ENCODE measurements at regions not wholly inside any gene's neighbourhood (a gene's known extent, or its start where the extent isn't known, plus 50 kb on each side); places are given as distances from the start of the nearest gene placed in this dataset.
A peak's percentile ranks its signal among the peaks of the same experiment; 100 is the strongest.

GRCh38 chr15:70382009-70382749, 284.5 kb upstream of the TLE3 start:
- DNase-seq (ENCODE audit: low spot score): peak; percentile 56
- H3K27ac ChIP-seq: no peak overlapping the region

DNA sequence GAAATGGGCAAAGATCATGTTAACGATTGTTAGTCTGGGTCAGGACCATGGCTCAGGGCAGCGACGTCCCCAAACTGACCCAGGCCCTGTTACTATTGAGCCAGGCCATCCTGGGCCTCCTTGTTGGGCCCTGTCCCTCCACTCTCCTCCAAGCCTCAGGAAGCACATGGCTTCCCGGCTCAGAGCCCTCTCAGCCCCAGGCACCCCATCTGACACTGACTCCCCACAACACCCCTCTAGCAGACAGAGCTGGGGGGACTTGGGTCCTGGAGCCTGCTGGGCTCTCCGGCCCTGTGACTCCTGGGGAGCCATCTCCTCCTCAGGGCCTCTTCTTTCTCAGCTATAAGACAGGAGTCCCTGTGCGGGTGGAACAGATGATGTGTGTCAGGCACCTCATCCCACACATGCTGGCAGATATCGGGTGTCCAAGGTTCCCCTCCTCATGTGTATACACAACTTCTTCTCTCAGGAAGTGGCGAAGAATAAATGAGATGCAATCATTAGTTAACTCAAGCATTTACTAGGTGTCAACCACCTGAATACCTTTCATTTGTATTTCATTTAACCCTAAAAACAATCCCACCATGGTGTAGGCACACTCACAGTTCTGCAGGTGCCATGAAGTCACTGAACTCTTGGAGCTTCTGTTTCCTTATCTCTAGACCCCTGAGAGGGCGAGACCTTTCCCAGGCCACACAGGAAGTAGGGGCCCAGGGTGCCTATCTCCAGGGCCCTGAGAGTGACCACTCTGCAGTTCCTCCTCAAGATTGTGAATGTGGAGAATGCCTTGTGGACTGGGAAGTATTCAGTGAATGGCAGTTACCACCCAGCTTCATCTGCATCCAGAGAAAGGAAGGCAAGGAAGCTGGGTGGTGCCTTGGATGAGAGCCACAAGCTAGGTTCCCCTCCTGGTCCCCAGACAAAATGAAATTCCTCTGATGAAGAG, 282.5 kb upstream of the TLE3 start:
- Histone ChIP-seq H3K27ac (no peak overlapping the region), H3K4me3 (no peak overlapping the region)
- DNase-seq (ENCODE audit: low spot score): peak; percentile 46
- TF ChIP-seq, protein P1, sequence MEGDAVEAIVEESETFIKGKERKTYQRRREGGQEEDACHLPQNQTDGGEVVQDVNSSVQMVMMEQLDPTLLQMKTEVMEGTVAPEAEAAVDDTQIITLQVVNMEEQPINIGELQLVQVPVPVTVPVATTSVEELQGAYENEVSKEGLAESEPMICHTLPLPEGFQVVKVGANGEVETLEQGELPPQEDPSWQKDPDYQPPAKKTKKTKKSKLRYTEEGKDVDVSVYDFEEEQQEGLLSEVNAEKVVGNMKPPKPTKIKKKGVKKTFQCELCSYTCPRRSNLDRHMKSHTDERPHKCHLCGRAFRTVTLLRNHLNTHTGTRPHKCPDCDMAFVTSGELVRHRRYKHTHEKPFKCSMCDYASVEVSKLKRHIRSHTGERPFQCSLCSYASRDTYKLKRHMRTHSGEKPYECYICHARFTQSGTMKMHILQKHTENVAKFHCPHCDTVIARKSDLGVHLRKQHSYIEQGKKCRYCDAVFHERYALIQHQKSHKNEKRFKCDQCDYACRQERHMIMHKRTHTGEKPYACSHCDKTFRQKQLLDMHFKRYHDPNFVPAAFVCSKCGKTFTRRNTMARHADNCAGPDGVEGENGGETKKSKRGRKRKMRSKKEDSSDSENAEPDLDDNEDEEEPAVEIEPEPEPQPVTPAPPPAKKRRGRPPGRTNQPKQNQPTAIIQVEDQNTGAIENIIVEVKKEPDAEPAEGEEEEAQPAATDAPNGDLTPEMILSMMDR (IDR thresholded peaks at IDR 0.05): no peak

More at GRCh38 chr15:70382009-70382749, 284.5 kb upstream of the TLE3 start:
- TF ChIP-seq, protein P1 (IDR thresholded peaks at IDR 0.05): no peak
- no peak overlapping the region for H3K4me3 ChIP-seq

- Histone ChIP-seq H3K4me3 (no peak overlapping the region), H3K27ac (no peak overlapping the region)
- peak; percentile 61 for DNase-seq (ENCODE audit: low spot score)
- TF ChIP-seq, protein P1 (IDR thresholded peaks at IDR 0.05): no peak
Measured at GRCh38 chr15:70379134-70379533, 281.4 kb upstream of the TLE3 start.

GRCh38 chr15:70378126-70379031, 280.7 kb upstream of the TLE3 start:
- Histone ChIP-seq H3K4me3 (no peak overlapping the region), H3K27ac (no peak overlapping the region)
- DNase-seq (ENCODE audit: low spot score): peak; percentile 68
- TF ChIP-seq, protein P1 (IDR thresholded peaks at IDR 0.05): no peak

DNA sequence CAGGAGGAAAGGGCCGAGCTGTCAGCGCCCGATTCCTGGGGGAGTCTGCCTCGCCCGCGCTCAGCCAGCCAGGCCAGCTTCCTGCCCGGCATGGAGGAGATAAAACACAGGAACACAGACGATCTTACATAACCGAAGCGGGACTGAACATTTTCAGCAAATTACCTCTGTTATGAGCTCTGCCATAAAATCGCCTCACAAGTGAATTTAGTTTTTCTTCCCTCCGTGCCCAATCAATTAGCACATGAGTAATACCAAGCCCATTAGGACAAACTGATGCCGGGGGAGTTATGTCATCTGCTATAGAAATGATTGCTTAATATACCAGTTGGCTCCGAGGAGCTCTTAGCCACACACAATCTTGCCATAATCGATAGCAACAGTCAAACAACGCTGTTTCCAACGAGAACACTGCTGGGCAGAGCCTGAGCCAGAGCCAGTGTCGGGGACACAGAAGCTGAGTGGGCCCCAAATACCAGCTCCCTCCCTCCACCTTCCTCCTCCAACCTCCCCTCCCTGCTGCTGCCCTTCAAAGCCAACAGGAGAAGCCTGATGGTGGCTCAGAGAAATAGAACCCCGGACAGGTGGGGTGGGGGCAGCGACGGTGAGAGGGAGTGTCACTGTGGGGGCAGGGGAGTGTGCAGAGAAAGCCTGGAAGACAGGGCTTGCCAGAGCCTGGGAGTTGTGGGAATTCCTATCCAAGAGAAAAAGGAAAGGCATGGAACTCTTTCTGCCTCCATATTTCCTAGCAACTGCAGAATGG, 279.4 kb upstream of the TLE3 start:
- Histone ChIP-seq H3K4me3 (peak overlapping the region; percentile 52), H3K27ac (peak overlapping the region in 1 of 2 donors; percentile 42)
- TF ChIP-seq, protein P1 (IDR thresholded peaks at IDR 0.05): no peak
- DNase-seq (ENCODE audit: low spot score): peak; percentile 85

Data from coronary artery (tissue), 2 donors.